Neural crest cell (in vitro differentiated cells): ENCODE measurements at regions not wholly inside any gene's neighbourhood (a gene's known extent, or its start where the extent isn't known, plus 50 kb on each side); places are given as distances from the start of the nearest gene placed in this dataset.

Experiments used
- DNase-seq: peaks from one replicate; pipeline ENCODE4 v3.0.0; 2021; ENCODE audit warnings: low read depth, mixed read lengths, low spot score
- H3K27ac Mint-ChIP-seq: one replicate; pipeline ENCODE4 v1.8.0; 2021; ENCODE audit warnings: mild to moderate bottlenecking, mixed read lengths; ENCODE audit not compliant: unreplicated experiment
- H3K27me3 Mint-ChIP-seq: 2 replicates; pipeline ENCODE4 v1.8.0; 2021; ENCODE audit warnings: low read depth, mild to moderate bottlenecking, mixed read lengths
- H3K36me3 Mint-ChIP-seq: 2 replicates; pipeline ENCODE4 v1.8.0; 2021; ENCODE audit warnings: low read depth, mild to moderate bottlenecking, mixed read lengths
- H3K4me1 Mint-ChIP-seq: 2 replicates; pipeline ENCODE4 v1.8.0; 2021; ENCODE audit warnings: mixed read lengths
- H3K4me3 Mint-ChIP-seq: one replicate; pipeline ENCODE4 v1.8.0; 2021; ENCODE audit warnings: mild to moderate bottlenecking, mixed read lengths
- H3K9me3 Mint-ChIP-seq: 2 replicates; pipeline ENCODE4 v1.8.0; 2021; ENCODE audit warnings: mixed read lengths
- TF ChIP-seq, protein P1 (sequence below): fragments of 200-600 bp; sonication (generic); conservative IDR thresholded peaks from 2 replicates; pipeline ENCODE4 v1.5.0; 2021; ENCODE audit warnings: antibody characterized with exemption, mild to moderate bottlenecking

DNA sequence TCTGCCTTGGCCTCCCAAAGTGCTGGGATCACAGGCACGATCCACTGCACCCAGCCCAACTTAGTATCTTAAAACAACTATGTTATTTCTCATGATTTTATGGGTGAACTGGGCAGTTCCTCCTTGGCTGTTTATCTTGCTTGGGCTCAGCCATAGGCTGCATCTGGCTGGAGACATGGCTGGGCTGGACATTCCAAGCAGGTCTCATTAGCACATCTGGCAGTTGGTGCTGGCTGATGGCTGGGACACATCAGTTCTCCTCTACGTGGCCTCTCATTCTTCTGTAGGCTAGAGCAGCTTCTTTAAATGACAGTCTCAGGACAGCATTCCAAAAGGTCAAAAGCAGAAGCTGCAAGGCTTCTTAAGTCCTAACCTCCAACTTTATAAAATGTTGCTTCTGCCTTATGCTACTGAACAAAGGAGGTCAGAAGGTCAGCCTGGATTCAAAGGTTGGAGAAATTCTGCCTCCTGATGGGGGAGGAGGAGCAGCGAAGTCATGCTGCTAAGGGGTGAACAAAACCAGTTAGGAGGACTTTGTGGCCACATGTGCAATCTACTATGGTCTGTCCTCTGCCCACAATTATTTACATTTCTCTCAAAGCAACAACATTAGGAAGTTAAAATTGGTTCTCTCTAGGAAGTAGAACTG lies 144.0 kb downstream of the AQP9 start:
- H3K4me1 Mint-ChIP-seq = peaks cover 27% of the 10 kb centered on the region
- H3K36me3 Mint-ChIP-seq = no peaks in the 10 kb centered on the region
- no peaks in the 10 kb centered on the region for H3K27me3 Mint-ChIP-seq
- TF ChIP-seq, protein P1, sequence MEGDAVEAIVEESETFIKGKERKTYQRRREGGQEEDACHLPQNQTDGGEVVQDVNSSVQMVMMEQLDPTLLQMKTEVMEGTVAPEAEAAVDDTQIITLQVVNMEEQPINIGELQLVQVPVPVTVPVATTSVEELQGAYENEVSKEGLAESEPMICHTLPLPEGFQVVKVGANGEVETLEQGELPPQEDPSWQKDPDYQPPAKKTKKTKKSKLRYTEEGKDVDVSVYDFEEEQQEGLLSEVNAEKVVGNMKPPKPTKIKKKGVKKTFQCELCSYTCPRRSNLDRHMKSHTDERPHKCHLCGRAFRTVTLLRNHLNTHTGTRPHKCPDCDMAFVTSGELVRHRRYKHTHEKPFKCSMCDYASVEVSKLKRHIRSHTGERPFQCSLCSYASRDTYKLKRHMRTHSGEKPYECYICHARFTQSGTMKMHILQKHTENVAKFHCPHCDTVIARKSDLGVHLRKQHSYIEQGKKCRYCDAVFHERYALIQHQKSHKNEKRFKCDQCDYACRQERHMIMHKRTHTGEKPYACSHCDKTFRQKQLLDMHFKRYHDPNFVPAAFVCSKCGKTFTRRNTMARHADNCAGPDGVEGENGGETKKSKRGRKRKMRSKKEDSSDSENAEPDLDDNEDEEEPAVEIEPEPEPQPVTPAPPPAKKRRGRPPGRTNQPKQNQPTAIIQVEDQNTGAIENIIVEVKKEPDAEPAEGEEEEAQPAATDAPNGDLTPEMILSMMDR = no peak
- H3K9me3 Mint-ChIP-seq = no peaks in the 10 kb centered on the region
- no peak overlapping the region for H3K27ac Mint-ChIP-seq
- no peak overlapping the region for H3K4me3 Mint-ChIP-seq
- no peak for DNase-seq

DNA sequence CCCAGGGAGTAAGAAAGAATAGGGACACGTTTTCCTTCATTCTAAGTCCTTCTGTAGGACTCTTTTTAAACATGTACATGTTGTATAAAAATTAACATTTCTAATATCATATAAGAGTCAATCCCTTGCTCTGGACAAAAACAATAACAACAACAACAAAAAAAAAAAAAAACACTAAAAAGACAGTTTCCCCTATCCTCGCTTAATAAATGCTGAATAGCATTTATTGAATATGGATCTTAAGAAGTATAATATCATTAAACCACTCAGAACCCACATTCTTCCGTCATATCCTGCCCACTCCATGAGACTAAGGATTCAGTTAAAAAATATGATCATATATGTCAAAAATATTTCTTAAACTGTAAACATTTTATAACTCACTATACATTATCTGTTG lies 145.1 kb downstream of the AQP9 start:
- no peak for DNase-seq
- Mint-ChIP-seq H3K27me3 (no peaks in the 10 kb centered on the region), H3K36me3 (no peaks in the 10 kb centered on the region), H3K9me3 (no peaks in the 10 kb centered on the region), H3K4me3 (no peak overlapping the region), H3K4me1 (peaks cover 25% of the 10 kb centered on the region), H3K27ac (no peak overlapping the region)
- TF ChIP-seq, protein P1 = no peak

DNA sequence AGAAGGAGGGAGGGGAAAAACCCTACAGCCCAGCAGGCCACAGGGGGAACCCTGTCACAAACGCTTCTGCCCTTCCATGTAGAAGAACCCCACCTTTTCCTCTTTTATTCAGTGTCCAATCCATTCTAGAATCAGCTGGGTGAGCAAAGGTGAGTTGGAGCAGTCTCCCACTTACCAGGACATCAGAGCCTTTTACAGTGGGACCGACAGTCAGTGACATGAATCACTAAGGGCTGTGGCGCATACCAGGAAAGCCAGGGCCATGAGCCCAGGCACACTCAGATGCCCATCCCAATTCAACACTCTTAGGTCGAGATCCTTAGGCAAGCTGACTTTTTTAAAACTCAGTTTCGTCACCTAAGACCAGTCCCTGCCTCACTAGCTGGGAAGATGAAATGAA lies 146.1 kb downstream of the AQP9 start:
- H3K27ac Mint-ChIP-seq = no peak overlapping the region
- no peaks in the 10 kb centered on the region for H3K27me3 Mint-ChIP-seq

DNA sequence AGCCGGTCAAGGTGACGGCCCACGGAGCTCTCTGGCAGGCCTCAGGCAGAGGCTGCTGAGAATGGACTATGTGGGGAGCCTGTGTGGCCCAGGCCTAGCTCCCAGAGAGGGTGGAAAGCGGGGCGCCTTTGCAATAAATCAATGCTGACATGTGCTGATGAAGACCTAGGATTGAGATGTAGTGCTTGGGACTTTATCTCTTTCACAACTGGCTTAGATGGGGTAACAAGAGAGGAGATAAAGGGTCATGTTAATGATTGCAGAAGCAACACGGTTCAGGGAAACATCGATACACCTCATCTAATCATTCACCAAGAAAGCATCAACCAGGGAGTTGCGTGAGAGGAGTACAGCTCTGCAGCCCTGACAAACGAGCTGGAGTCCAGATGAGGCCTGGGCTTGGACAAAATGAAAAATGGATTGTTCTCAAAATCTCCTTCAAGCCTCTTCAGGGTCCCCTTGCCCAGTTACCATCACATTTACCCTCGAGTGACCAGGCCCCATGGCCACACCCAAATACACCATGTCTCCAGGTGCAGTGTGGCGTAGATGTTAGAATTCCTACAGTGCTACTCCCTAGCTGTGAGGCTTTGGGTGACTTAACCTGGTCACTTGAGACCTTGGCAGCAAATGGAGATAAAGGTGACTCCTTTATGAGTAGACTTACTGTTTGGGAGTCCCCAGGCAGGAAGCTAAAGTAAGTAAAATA lies 146.4 kb upstream of the LIPC start:
- no peaks in the 10 kb centered on the region for H3K36me3 Mint-ChIP-seq
- DNase-seq = no peak
- H3K4me3 Mint-ChIP-seq = no peak overlapping the region
- TF ChIP-seq, protein P1 = no peak
- H3K9me3 Mint-ChIP-seq = no peaks in the 10 kb centered on the region
- H3K4me1 Mint-ChIP-seq = peaks cover 12% of the 10 kb centered on the region
- no peaks in the 10 kb centered on the region for H3K27me3 Mint-ChIP-seq
- H3K27ac Mint-ChIP-seq = no peak overlapping the region

More for the DNA sequence above, 146.1 kb downstream of the AQP9 start:
- Mint-ChIP-seq H3K4me1 (peaks cover 16% of the 10 kb centered on the region), H3K4me3 (no peak overlapping the region), H3K36me3 (no peaks in the 10 kb centered on the region), H3K9me3 (no peaks in the 10 kb centered on the region)
- TF ChIP-seq, protein P1 = no peak
- DNase-seq = no peak

DNA sequence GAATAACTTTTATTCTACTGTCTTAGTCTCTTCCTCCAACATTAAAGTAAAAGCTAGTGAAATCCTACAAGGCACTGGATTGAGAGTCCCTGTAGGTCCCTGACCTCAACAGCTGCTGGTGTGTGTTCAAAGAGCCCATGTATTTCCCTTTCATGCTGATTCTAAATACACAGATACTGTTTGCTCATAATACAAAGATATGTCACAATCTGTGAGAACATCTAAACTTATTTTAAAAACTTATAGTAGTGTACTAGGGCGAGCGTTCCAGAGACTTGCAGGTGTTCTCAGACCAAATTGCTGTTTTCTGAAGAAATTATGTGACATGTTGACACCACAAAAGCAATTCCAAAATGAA lies 145.9 kb upstream of the LIPC start:
- no peaks in the 10 kb centered on the region for H3K36me3 Mint-ChIP-seq
- no peaks in the 10 kb centered on the region for H3K27me3 Mint-ChIP-seq
- TF ChIP-seq, protein P1 = no peak
- no peak overlapping the region for H3K27ac Mint-ChIP-seq
- DNase-seq = no peak
- peaks cover 12% of the 10 kb centered on the region for H3K4me1 Mint-ChIP-seq
- H3K4me3 Mint-ChIP-seq = no peak overlapping the region
- no peaks in the 10 kb centered on the region for H3K9me3 Mint-ChIP-seq
